HG03064 (cell line): ENCODE measurements at regions not wholly inside any gene's neighbourhood (a gene's known extent, or its start where the extent isn't known, plus 50 kb on each side); places are given as distances from the start of the nearest gene placed in this dataset.

Experiments used
- ATAC-seq: cut with Tn5 transposase; IDR thresholded peaks from one replicate; pipeline ENCODE4 v1.9.1; 2021; ENCODE audit warnings: low read depth; ENCODE audit not compliant: unreplicated experiment

DNA sequence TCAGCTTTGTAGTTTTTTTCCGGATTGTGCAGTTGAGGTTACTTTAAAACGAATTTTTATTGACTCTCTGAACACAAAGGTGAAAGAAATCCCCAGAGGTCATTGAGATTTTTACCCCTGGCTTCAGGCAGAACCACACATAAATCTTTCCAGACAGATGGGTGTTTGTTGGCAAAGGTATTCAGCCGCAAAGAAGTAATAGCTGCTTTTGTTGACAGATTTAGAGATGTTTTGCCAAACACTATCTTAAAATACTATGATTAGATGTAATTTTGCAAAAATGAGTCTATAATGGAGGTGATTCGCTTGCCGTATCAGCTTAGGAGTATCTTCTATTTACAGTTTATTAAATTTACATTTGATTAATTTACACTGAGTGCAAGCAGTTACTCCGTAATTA is 418.3 kb upstream of the CLINT1 start:
- no peak for ATAC-seq

DNA sequence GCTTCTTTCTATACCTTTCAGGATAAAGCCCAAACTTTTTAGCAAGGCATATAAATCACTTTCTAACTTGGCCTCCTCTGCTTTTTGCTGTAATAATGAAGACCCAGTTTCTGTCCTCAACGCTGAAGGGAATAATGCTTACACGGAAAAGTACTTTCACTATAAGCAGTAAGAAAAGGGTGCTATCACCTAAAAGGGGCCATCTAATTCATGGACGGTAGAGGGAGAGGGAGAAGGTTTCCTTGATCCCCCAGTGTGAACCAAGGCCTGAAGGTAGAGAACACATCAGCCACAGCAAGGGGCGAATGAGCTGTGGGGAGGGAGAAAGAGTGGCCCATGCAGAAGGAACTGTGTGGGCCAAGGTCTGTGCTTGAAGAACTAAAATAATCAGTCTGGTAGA is 417.7 kb upstream of the CLINT1 start:
- no peak for ATAC-seq

DNA sequence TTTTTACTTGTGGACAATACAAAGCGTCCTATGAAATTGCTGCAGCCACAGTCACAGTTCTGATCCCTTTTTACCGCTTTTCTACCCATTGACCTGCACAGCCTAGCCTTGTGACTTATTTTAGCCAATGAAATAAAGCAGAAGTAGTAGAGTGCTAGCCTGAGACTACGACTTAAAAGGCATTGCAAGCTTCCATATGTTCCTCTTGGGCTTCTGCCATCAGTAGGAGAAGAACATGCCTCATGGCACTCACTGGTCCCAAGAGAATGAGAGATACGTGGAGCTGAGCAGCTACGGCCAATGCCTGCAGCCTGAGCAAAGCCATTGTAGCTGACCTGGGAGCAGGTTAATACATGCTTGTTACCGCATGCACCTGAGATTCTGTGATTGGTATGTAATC is 416.6 kb upstream of the CLINT1 start:
- ATAC-seq, result no peak

- no peak for ATAC-seq
Observed at GRCh38 chr5:158273035-158273434, 414.1 kb upstream of the CLINT1 start.

DNA sequence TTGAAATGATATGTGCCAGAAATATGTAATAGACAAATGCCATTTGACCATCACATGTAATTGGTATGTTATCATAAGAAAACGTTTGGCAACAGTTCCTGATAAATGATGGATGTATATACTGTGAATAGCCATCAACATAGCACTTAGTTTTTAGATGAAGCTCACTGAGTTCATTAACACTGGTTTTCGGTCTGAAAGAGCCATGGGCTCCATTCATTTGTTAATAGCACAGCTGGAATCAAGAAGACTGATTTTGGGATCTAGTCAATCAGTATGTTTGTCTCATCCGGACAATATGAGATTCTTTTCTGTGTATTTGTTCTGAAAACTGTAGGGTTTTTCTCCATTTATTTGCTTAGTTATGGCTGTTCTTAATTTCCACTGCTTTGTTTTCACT is 413.5 kb upstream of the CLINT1 start:
- no peak for ATAC-seq

GRCh38 chr5:158270996-158271554 is 412.1 kb upstream of the CLINT1 start:
- no peak for ATAC-seq

DNA sequence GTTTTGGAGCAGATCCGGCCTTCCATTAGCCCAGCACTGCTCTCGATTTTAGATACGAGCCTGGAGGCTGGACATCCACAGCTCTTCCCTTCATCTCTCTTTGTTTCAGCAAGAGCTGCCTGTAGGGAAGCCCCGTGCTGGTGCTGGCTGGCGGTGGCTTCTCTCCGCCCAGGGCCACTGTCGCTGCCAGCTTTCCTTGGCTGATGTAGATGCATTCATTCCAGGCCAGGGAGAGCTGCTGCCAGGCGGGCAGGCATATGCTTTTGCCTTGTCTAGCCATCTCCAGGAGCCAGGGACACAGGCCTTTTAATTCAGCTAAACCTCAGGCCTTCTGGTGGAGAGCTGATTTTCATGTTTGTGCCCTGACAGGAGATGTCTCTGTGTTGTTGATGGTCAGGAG is 409.3 kb upstream of the CLINT1 start:
- ATAC-seq, result no peak

DNA sequence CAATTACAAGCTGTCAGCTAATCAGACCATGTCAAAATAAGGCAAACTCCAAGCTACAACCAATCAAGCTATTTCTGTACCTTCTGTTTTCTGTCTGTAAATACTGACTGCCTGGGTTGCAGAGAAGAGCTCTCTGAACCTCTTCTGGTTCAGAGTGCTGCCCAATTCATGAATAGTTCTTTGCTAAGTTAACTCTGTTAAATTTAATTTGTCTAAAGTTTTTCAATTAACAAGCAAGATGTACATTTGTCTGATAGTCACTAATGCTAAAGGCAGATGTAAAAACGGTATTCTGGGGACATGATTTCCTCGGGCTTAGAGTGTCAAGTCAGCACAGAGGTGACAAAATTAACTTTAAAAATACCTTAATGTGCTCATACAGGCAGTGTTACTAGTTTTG is 408.3 kb upstream of the CLINT1 start:
- ATAC-seq, result no peak

DNA sequence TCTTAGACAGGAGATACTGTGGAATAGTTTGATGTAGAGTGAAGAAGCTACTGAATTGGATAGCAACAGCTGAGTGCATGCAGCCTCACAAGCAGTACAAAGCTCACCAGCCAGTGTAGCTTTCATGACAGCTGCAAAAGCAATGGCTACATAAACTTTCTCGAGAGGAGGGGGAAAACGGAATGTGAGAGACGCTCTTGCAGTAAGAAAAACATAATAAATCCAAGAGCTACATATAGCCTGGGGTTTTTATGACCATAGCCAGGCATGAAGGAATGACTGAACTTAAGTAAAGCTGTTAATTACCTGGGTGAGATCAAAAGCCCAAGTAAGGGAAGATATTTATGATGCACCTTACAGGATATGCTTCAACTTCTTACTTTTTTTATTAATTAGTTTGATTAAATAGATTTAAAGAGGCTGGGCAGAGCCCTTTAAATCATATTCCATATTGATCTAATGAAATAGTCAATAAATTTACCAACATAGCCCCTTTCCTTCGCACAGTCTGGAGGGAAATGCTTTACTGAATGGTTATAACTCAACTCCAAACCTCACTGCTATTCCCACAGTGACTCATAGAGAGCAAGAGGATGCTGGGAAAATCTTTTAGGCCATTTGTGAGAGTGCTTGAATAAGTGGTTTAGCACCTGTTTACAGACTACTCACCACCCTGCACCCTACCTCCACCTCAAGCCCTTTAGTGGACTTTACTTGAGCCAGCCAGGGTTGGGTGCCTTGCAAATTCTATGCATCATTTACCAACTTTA is 407.2 kb upstream of the CLINT1 start:
- ATAC-seq, result no peak

DNA sequence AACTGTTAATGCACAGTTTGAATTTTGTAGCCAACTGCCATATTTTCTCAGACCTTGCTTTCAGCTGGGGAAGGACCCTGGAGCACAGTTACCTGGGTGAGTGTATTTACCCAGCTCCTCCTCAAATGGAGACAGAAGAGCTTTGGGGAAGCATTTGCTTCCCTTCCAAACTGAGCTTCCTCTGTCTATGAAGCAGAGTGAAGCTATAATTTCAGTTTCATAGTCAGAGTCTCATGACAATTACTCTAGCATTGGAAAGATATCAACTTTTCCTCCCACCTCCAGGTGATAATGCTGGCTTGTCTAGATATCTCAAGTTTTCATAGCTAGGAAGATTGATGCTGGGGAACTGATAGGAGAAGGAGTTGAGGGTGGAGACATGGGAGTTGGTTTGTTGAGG is 406.4 kb upstream of the CLINT1 start:
- no peak for ATAC-seq

DNA sequence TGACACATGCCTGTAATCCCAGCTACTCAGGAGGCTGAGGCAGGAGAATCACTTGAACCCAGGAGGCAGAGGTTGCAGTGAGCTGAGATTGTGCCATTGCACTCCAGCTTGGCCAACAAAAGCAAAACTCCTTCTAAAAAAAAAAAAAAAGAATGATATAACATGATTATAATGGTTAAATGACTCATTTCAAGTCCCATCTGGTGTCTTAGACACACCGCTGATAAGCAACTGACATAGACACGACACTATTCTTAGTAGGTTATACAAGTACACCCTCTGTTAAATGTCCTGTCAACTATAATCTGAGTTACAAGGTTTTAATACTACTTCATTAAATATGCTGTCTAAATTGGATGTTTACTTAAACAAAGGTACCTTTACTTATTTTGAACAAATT is 405.3 kb upstream of the CLINT1 start:
- no peak for ATAC-seq

DNA sequence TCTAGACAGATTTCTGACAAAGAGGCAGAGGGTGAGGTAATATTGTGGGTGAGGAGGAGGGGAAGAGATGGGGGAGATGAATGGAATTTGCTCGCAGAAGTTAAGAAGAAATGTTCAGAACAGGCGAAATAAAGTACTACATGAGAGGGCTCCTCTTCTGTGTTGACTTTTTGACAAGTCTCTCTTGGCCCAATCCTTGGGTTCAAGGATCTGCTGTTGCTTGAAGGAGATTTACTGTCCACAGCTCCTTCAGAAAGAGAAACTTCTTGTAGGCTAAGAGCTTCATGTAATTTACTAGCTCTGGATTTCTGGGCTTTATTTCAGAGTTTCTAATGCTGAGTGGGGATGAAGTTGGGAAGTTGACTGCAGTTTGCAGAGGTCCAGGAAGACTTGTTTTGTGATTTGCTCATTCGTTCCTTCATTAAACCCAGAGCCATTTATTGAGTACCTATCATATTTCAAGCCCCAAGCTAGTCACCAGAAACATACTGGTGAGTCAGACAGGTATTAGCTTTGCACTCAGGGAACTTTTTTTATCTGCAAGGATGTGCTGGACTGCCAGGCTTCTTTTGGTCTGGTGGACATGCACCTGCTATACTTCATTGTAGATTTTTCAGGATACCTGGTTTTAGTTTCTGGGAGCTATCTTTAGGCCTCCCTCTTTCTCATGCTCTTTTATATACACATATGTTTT is 402.9 kb upstream of the CLINT1 start:
- no peak for ATAC-seq

DNA sequence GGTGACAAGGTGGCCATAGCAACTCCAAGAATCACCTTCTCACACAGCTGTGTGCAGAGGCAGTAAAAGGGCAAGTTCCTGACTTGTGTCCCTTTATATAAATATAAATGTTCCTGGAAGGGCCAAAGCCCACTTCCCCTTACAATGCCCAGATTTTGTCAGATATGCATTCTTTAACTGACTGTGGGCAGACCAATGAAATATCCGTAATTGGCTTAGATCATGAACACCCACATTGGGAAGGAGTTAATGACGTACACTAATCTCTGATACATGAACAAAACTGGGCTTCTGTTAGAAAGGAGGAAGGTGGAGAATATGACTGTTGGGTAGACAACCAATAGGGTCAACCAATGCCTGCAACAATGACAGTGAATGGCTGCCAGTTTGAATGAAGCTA is 397.2 kb upstream of the CLINT1 start:
- ATAC-seq, result no peak

DNA sequence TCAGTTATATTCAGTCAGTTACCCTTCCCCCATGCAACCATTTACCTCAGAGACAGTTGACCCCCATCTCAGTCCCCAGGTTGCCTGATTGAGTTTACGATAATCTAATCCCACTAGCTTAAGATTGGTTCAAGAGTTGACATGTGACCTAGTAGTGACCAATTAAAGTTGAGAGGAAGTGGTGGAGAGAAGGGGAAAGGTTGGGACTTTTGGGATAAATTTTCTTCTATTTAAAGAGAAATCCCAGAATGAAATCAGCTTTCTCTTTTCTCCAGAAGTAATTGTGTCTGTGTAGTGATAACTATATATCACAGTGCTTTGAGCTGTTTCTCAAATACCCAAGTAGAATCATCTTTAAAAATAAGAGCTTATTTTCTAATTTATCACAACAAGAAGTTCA is 396.7 kb upstream of the CLINT1 start:
- ATAC-seq, result no peak

DNA sequence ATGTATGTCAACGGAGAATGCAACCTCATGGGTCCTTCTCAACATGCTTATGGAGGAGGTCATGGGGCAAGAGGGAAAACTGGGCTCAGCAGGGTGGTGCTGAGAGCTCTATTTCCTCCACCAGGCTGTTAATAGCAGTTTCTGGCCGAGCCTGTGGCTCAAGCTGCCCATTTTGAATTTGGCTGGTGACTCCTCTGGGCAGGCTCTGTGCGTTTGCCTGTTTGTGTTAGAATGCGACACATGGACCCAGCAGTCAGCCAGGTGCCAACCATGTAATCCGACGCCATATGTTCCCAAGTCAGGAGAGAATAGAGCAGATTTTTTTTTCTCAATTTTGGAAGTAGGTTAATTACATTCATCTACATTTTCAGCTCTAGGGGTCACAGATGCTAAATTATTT is 387.7 kb upstream of the CLINT1 start:
- ATAC-seq, result no peak

GRCh38 chr5:158245513-158245912 is 386.6 kb upstream of the CLINT1 start:
- no peak for ATAC-seq

DNA sequence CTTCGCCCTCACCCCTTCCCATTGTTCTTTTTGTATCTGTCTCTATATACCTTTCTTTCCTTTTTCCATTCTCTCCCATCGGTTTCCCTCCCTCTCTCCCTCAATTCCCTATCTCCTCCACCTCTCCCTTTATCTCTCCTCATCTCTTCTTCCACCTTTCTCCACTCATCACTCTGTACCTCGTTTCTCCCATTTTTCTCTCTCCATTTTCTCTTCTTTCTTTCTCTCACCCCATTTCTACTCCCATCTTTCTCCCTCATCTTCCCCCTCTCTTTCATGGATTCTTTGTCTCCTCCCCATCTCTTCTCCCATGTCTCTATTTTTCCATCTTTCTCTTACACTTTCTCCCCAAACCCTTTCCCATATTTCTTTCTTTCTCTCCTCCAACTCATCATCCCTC is 385.9 kb upstream of the CLINT1 start:
- ATAC-seq, result no peak

DNA sequence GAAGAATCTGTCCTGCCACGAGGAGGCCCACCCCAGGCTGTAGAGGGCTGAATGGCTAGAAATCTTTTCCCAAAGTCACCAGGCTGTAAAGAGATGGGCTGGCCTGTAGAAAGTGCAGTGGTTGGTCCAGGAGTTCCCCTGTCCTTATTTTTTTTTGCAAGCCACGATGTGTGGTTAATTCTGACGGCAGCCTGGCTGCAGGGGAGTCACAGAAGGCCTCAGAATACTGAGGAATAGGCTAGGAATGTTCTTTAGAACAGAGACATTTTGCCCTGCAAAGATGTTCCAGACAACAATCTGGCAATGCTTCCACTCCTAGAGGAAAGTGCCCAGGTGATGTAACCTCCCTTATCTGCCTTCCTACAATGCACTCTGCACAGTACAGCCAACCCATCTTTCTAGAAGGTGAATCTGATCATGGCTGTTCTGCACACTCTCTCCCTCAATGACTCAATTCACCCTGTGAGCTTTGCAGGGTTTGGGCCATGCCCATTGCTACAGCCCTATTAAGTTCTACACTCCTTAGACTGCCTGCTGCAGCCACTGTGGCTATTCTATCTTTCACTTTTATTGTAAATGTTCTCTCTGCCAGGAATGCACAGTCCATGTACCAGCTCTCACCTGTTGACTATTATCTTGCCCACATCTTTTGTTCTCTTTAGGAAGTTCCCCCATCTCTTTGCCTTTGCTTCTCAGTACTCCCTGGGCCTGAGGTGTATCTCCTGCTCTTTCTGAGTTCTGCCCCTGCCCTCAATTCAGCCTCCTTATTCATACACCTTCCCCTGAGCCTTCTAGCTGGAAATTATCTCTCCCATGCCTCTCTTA is 377.8 kb upstream of the CLINT1 start:
- no peak for ATAC-seq

GRCh38 chr5:158235159-158235547 is 376.2 kb upstream of the CLINT1 start:
- ATAC-seq, result no peak

- no peak for ATAC-seq
Observed at GRCh38 chr5:158234323-158235158, 375.6 kb upstream of the CLINT1 start.
